Fibroblast of lung (primary cell): ENCODE measurements at regions not wholly inside any gene's neighbourhood (a gene's known extent, or its start where the extent isn't known, plus 50 kb on each side); places are given as distances from the start of the nearest gene placed in this dataset.

Experiments used
- CTCF ChIP-seq, 2 donors: IDR thresholded peaks in 1 of 2; conservative IDR thresholded peaks in 1 of 2; 1 replicate in 1 of 2; 2 replicates in 1 of 2; pipeline ENCODE4 v1.5.1; 2011 to 2012; ENCODE audit warnings: low read length in 2 of 2, control low read depth in 1 of 2, inconsistent platforms in 1 of 2, low read depth in 1 of 2, mild to moderate bottlenecking in 1 of 2
- EZH2 ChIP-seq: IDR thresholded peaks from 2 replicates; pipeline ENCODE4 v1.5.1; 2012; ENCODE audit warnings: low read length, control low read depth, mild to moderate bottlenecking; ENCODE audit errors: missing control alignments

GRCh38 chr10:118511711-118512110, 83.7 kb downstream of the PRLHR start:
- TF ChIP-seq CTCF (conservative IDR thresholded peaks at IDR 0.05 in 1 of 2, IDR thresholded peaks at IDR 0.05 in 1 of 2; ENCODE audit: low read depth in 1 of 2, low read length in 2 of 2) (no peak), EZH2 (no peak)
